GM13977 (cell line): ENCODE measurements at regions not wholly inside any gene's neighbourhood (a gene's known extent, or its start where the extent isn't known, plus 50 kb on each side); places are given as distances from the start of the nearest gene placed in this dataset.

Experiments used
- DNase-seq: peaks from one replicate; pipeline ENCODE4 v3.0.0; 2012; ENCODE audit warnings: low spot score
- in situ Hi-C: fragments of 300-500 bp; cut with MboI; formaldehyde crosslinking; loops from one replicate; pipeline ENCODE4 v1.12.0; 2022; ENCODE audit warnings: low sequenced_read_pairs, low pct_unique_long_range_greater_than_20kb, mixed read lengths, inconsistent platforms; ENCODE audit not compliant: unreplicated experiment
- TF ChIP-seq, protein P1 (sequence below): IDR thresholded peaks from 2 replicates; pipeline ENCODE4 v1.5.1; 2012; ENCODE audit warnings: mild to moderate bottlenecking, control low read depth; ENCODE audit not compliant: insufficient read depth; ENCODE audit errors: extremely low read depth, missing control alignments

DNA sequence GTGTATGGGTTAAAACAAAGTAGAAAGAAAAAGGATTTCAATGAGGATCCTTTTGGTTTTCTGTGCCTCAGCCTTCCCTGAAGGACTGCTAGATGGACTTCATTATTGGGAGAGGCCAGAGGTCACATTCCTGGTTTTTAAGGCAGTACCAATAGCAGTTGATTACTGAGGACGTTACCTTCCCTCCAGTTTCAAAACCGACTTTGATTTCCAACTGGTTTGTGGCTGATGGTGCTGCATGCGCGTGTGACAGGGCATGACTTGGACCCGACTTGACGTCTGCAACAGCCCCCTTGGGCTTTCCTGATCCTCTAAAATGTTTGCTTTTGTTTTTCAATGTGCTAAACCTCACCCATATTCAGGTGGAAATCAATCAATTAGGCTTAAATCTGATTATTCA, 314.3 kb upstream of the ARGLU1 start:
- in situ Hi-C loops = no loop called here
- TF ChIP-seq, protein P1, sequence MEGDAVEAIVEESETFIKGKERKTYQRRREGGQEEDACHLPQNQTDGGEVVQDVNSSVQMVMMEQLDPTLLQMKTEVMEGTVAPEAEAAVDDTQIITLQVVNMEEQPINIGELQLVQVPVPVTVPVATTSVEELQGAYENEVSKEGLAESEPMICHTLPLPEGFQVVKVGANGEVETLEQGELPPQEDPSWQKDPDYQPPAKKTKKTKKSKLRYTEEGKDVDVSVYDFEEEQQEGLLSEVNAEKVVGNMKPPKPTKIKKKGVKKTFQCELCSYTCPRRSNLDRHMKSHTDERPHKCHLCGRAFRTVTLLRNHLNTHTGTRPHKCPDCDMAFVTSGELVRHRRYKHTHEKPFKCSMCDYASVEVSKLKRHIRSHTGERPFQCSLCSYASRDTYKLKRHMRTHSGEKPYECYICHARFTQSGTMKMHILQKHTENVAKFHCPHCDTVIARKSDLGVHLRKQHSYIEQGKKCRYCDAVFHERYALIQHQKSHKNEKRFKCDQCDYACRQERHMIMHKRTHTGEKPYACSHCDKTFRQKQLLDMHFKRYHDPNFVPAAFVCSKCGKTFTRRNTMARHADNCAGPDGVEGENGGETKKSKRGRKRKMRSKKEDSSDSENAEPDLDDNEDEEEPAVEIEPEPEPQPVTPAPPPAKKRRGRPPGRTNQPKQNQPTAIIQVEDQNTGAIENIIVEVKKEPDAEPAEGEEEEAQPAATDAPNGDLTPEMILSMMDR = no peak
- DNase-seq = no peak

GRCh38 chr13:106879806-106880205, 311.9 kb upstream of the ARGLU1 start:
- TF ChIP-seq, protein P1 = no peak

GRCh38 chr13:106874323-106874722, 306.4 kb upstream of the ARGLU1 start:
- in situ Hi-C loops = no loop called here
- TF ChIP-seq, protein P1 = no peak
- no peak for DNase-seq

More at GRCh38 chr13:106879806-106880205, 311.9 kb upstream of the ARGLU1 start:
- in situ Hi-C loops = no loop called here
- DNase-seq = no peak

DNA sequence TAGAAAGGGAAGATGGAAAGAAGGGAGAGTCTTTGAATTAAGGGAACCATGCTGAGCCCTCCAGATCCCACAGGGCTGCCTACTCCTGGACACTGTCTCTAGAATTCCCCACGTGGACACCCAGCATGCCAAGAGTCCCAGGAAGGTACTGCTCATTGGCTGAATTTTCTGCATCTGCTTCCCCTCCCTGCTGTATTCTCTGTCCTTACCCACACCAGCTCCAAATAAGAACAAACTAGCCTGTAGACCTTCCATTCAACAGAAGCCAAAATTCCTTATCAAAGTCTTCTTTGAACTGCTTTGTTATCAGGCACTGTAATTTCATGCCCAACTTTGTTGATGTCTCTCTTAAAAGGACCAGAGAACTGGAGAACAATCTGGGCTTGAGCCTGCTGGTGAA, 305.9 kb upstream of the ARGLU1 start:
- no peak for DNase-seq
- TF ChIP-seq, protein P1 = no peak
- in situ Hi-C loops = no loop called here

DNA sequence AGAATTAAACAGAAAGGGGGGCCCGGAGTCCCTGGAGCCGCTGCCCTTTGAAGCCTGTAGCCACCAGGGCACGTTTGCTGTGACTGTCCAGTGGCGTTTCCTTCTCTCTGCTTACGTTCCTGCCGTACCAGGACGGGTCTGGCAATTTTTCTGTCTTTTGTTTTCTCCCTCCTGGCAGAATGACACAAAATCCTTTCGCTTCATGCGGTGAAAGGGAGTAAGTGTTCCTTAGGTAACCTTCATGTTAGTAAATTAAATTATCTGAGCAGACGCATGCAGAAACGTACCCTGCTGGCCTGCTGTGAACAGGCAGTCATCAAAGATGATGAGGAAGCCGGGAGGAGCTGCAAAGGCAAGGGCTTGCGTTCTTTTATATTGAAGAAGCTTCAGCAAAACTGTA, 299.3 kb upstream of the ARGLU1 start:
- TF ChIP-seq, protein P1 = no peak
- no peak for DNase-seq
- in situ Hi-C loops = no loop called here

DNA sequence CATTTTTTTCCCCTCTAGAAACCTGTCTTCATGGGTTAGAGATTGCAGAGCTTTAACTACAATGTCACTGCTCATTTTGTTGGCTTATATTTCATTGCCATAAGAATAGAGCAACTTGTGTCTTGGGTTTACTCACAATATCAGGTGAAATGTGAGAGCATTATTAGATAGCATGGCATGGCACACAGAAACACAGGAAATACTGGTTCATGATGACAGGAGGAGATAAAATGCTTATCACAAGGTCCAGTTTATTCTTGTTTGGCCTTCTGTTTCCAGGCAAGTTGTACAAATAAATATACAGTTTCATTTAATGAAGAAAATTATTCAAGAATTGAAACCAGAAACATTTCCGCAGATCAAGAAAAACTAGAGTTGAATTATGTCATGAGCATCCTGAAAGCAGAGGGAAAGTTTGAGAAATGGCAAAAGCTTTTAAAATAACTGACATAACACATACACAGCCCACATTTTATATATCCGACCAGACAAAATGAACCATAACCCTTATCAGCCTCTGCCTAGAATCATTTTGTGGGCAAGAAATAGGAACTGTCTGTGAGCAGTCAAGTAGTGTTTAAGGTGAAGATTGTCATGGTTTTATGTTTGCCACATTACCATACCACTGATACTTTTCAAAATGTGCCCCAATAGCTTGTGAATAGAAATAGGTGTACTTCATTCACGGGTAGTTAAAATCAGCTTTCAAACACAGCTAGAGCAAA, 297.9 kb upstream of the ARGLU1 start:
- DNase-seq = no peak
- in situ Hi-C loops = no loop called here
- TF ChIP-seq, protein P1 = no peak
